Left kidney (tissue), 1 donor: ENCODE measurements at regions not wholly inside any gene's neighbourhood (a gene's known extent, or its start where the extent isn't known, plus 50 kb on each side); places are given as distances from the start of the nearest gene placed in this dataset.

Source experiments
- DNase-seq: peaks from one replicate; pipeline ENCODE4 v3.0.0-alpha.2; 2013

- no peak for DNase-seq
Measured at GRCh38 chr11:113581713-113582112, 106.5 kb upstream of the DRD2 start.

GRCh38 chr11:113579292-113579940, 104.2 kb upstream of the DRD2 start:
- DNase-seq = no peak

- no peak for DNase-seq
Measured at GRCh38 chr11:113578715-113579250, 103.6 kb upstream of the DRD2 start.

- no peak for DNase-seq
Measured at GRCh38 chr11:113578033-113578380, 102.8 kb upstream of the DRD2 start.

- DNase-seq = no peak
Measured at GRCh38 chr11:113577356-113578032, 102.3 kb upstream of the DRD2 start.

GRCh38 chr11:113574586-113574985, 99.4 kb upstream of the DRD2 start:
- no peak for DNase-seq

- DNase-seq = no peak
Measured at GRCh38 chr11:113574171-113574570, 99.0 kb upstream of the DRD2 start.

GRCh38 chr11:113572136-113572735, 97.0 kb upstream of the DRD2 start:
- DNase-seq = no peak

- no peak for DNase-seq
Measured at GRCh38 chr11:113571531-113571930, 96.3 kb upstream of the DRD2 start.

- no peak for DNase-seq
Measured at GRCh38 chr11:113570906-113571305, 95.7 kb upstream of the DRD2 start.

- DNase-seq = no peak
Measured at GRCh38 chr11:113569391-113569790, 94.2 kb upstream of the DRD2 start.

GRCh38 chr11:113568566-113568965, 93.4 kb upstream of the DRD2 start:
- DNase-seq = no peak

GRCh38 chr11:113567867-113568544, 92.8 kb upstream of the DRD2 start:
- no peak for DNase-seq

GRCh38 chr11:113567097-113567496, 91.9 kb upstream of the DRD2 start:
- DNase-seq = no peak

GRCh38 chr11:113564527-113565130, 89.4 kb upstream of the DRD2 start:
- DNase-seq = no peak

GRCh38 chr11:113563766-113564526, 88.7 kb upstream of the DRD2 start:
- DNase-seq = no peak

GRCh38 chr11:113562981-113563461, 87.8 kb upstream of the DRD2 start:
- no peak for DNase-seq

GRCh38 chr11:113562576-113562975, 87.4 kb upstream of the DRD2 start:
- DNase-seq = no peak

GRCh38 chr11:113557926-113558325, 82.7 kb upstream of the DRD2 start:
- no peak for DNase-seq

GRCh38 chr11:113556036-113556435, 80.8 kb upstream of the DRD2 start:
- no peak for DNase-seq

- DNase-seq = no peak
Measured at GRCh38 chr11:113555071-113555619, 79.9 kb upstream of the DRD2 start.
